ENCODE measurements at regions not wholly inside any gene's neighbourhood (a gene's known extent, or its start where the extent isn't known, plus 50 kb on each side); places are given as distances from the start of the nearest gene placed in this dataset.
"Not testable (repeated sequence)": the region's sequence is repeated elsewhere in the genome, so short reads cannot be mapped to it uniquely, and the experiment has no call there.

DNA sequence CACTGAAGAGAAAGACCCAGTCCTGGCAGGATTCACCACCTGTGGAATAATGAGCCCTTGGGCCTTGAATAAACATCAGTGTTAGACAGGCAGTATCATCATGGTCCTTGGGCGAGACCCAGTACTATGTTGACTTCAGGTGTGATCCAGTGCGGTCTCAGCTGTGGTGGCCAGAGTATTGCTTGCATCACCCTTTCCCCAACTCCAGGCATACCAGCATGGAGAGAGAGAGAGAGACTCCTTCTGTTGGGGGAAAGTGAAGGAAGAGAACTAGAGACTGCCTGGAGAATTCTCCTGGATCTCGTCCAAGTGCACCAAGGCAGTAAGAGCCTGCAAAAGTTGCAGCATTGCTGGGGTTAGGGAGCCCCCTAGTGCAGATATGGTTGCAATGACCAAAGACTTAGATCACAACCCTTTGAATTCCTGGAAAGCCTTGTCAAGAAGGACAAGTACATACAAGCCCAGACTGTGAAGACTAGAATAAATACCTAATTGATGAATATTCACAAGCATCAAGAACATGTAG, 61.1 kb upstream of the VAMP7 start:
- H3K79me2 ChIP-seq (ENCODE audit: insufficient read depth, low read length), result no peaks in the 10 kb centered on the region
- H3K27ac ChIP-seq (ENCODE audit: low read depth, low read length, poor library complexity, severe bottlenecking), result no peak overlapping the region
- no peaks in the 10 kb centered on the region for H3K9me3 ChIP-seq (ENCODE audit: low read length)
- no peak for TF ChIP-seq EZH2 (IDR thresholded peaks at IDR 0.05; ENCODE audit: borderline replicate concordance, low read length)
- TF ChIP-seq, protein P1, sequence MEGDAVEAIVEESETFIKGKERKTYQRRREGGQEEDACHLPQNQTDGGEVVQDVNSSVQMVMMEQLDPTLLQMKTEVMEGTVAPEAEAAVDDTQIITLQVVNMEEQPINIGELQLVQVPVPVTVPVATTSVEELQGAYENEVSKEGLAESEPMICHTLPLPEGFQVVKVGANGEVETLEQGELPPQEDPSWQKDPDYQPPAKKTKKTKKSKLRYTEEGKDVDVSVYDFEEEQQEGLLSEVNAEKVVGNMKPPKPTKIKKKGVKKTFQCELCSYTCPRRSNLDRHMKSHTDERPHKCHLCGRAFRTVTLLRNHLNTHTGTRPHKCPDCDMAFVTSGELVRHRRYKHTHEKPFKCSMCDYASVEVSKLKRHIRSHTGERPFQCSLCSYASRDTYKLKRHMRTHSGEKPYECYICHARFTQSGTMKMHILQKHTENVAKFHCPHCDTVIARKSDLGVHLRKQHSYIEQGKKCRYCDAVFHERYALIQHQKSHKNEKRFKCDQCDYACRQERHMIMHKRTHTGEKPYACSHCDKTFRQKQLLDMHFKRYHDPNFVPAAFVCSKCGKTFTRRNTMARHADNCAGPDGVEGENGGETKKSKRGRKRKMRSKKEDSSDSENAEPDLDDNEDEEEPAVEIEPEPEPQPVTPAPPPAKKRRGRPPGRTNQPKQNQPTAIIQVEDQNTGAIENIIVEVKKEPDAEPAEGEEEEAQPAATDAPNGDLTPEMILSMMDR (IDR thresholded peaks at IDR 0.05; ENCODE audit: low read length), result peak; percentile 81
- no peak overlapping the region for H2AFZ ChIP-seq (ENCODE audit: low read length)
- no peak overlapping the region for H3K9ac ChIP-seq (ENCODE audit: low read length)
- H3K9me2 ChIP-seq (ENCODE audit: low read depth, low read length), result no peaks in the 10 kb centered on the region
- H3K4me1 ChIP-seq (ENCODE audit: insufficient read depth, low read length, severe bottlenecking), result no peaks in the 10 kb centered on the region
- H3K4me2 ChIP-seq (ENCODE audit: low read length), result no peak overlapping the region
- H3K27me3 ChIP-seq (ENCODE audit: insufficient read depth, low read length), result no peaks in the 10 kb centered on the region
- no peaks in the 10 kb centered on the region for H4K20me1 ChIP-seq (ENCODE audit: insufficient read depth, low read length)
- H3K36me3 ChIP-seq (ENCODE audit: insufficient read depth, low read length), result no peaks in the 10 kb centered on the region
- H3F3A ChIP-seq (ENCODE audit: insufficient read depth, low read length), result no peaks in the 10 kb centered on the region
- H3K4me3 ChIP-seq (ENCODE audit: low read depth, low read length, poor library complexity, severe bottlenecking), result no peak overlapping the region

DNA sequence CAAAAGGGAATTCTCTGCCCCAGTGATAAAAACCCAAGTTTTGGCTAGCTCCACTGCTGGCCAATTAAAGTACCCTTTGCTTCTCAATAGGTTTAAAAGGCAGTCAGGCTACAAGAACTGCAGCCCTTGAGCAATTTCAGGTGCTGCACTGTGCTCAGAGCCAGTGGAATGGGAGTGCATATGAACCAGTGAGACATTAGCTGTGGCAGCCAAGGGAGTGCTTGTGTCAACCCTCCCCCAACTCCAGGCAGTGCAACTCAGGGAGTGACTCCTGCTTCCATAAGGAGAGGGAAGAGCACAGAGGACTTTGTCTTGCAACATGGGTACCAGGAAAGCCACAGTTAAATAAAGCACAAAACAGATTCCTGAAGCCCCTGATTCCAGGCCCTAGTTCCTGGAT, 61.6 kb upstream of the VAMP7 start:
- H3K4me2 ChIP-seq (ENCODE audit: low read length), result no peak overlapping the region
- TF ChIP-seq, protein P1 (IDR thresholded peaks at IDR 0.05; ENCODE audit: low read length), result no peak
- no peak for TF ChIP-seq EZH2 (IDR thresholded peaks at IDR 0.05; ENCODE audit: borderline replicate concordance, low read length)
- no peak overlapping the region for H3K27ac ChIP-seq (ENCODE audit: low read depth, low read length, poor library complexity, severe bottlenecking)
- no peak overlapping the region for H3K4me3 ChIP-seq (ENCODE audit: low read depth, low read length, poor library complexity, severe bottlenecking)
- H3K27me3 ChIP-seq (ENCODE audit: insufficient read depth, low read length), result no peaks in the 10 kb centered on the region
- H3K36me3 ChIP-seq (ENCODE audit: insufficient read depth, low read length), result no peaks in the 10 kb centered on the region
- H3F3A ChIP-seq (ENCODE audit: insufficient read depth, low read length), result no peaks in the 10 kb centered on the region
- H3K9me2 ChIP-seq (ENCODE audit: low read depth, low read length), result no peaks in the 10 kb centered on the region
- H3K79me2 ChIP-seq (ENCODE audit: insufficient read depth, low read length), result no peaks in the 10 kb centered on the region
- H3K9me3 ChIP-seq (ENCODE audit: low read length), result no peaks in the 10 kb centered on the region
- no peaks in the 10 kb centered on the region for H3K4me1 ChIP-seq (ENCODE audit: insufficient read depth, low read length, severe bottlenecking)
- no peak overlapping the region for H3K9ac ChIP-seq (ENCODE audit: low read length)
- H4K20me1 ChIP-seq (ENCODE audit: insufficient read depth, low read length), result no peaks in the 10 kb centered on the region
- H2AFZ ChIP-seq (ENCODE audit: low read length), result no peak overlapping the region

DNA sequence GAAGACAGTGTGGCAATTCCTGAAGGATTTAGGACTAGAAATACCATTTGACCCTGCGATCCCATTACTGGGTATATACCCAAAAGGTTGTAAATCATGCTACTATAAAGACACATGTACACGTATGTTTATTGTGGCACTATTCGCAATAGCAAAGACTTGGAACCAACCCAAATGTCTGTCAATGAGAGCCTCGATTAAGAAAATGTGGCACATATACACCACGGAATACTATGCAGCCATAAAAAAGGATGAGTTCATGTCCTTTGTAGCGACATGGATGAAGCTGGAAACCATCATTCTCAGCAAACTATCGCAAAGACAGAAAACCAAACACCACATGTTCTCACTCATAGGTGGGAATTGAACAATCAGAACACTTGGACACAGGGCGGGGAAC, 66.8 kb upstream of the VAMP7 start:
- H4K20me1 ChIP-seq (ENCODE audit: insufficient read depth, low read length); H3K4me2 ChIP-seq (ENCODE audit: low read length); H3K9ac ChIP-seq (ENCODE audit: low read length); H3K9me2 ChIP-seq (ENCODE audit: low read depth, low read length); H3K27ac ChIP-seq (ENCODE audit: low read depth, low read length, poor library complexity, severe bottlenecking); H3K79me2 ChIP-seq (ENCODE audit: insufficient read depth, low read length); H3K36me3 ChIP-seq (ENCODE audit: insufficient read depth, low read length); H3K4me1 ChIP-seq (ENCODE audit: insufficient read depth, low read length, severe bottlenecking); H3F3A ChIP-seq (ENCODE audit: insufficient read depth, low read length); H3K27me3 ChIP-seq (ENCODE audit: insufficient read depth, low read length); H3K4me3 ChIP-seq (ENCODE audit: low read depth, low read length, poor library complexity, severe bottlenecking); H3K9me3 ChIP-seq (ENCODE audit: low read length); H2AFZ ChIP-seq (ENCODE audit: low read length): not testable (repeated sequence)

DNA sequence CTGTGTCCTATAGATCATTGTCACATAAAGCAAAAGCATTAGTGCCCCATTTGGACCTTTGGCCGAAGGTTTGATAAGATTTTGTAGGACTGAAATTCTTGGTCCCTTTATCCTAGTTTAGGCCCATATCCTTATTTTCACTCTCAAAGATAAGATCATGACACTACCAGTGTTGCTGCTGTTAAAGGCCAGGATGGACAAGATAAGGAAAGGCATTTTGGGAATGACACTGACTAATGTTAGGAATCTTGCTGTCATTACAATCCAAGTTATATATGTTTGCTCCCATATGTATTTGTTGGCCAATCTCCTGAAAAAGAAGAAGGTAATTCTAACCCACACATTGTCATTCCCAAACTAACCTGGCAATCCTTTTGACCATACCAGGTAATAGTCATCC, 101.3 kb upstream of the VAMP7 start:
- no peak overlapping the region for H3K4me2 ChIP-seq (ENCODE audit: low read length)
- no peak overlapping the region for H2AFZ ChIP-seq (ENCODE audit: low read length)
- no peaks in the 10 kb centered on the region for H3K9me3 ChIP-seq (ENCODE audit: low read length)
- TF ChIP-seq, protein P1 (IDR thresholded peaks at IDR 0.05; ENCODE audit: low read length), result no peak
- TF ChIP-seq EZH2 (IDR thresholded peaks at IDR 0.05; ENCODE audit: borderline replicate concordance, low read length), result no peak
- no peak overlapping the region for H3K9ac ChIP-seq (ENCODE audit: low read length)
- H3K27me3 ChIP-seq (ENCODE audit: insufficient read depth, low read length), result no peaks in the 10 kb centered on the region
- no peaks in the 10 kb centered on the region for H3F3A ChIP-seq (ENCODE audit: insufficient read depth, low read length)
- H3K27ac ChIP-seq (ENCODE audit: low read depth, low read length, poor library complexity, severe bottlenecking), result no peak overlapping the region
- H3K9me2 ChIP-seq (ENCODE audit: low read depth, low read length), result no peaks in the 10 kb centered on the region
- H4K20me1 ChIP-seq (ENCODE audit: insufficient read depth, low read length), result no peaks in the 10 kb centered on the region
- H3K79me2 ChIP-seq (ENCODE audit: insufficient read depth, low read length), result no peaks in the 10 kb centered on the region
- H3K4me1 ChIP-seq (ENCODE audit: insufficient read depth, low read length, severe bottlenecking), result no peaks in the 10 kb centered on the region
- no peaks in the 10 kb centered on the region for H3K36me3 ChIP-seq (ENCODE audit: insufficient read depth, low read length)
- no peak overlapping the region for H3K4me3 ChIP-seq (ENCODE audit: low read depth, low read length, poor library complexity, severe bottlenecking)
